ENCODE measurements at regions not wholly inside any gene's neighbourhood (a gene's known extent, or its start where the extent isn't known, plus 50 kb on each side); places are given as distances from the start of the nearest gene placed in this dataset.

DNA sequence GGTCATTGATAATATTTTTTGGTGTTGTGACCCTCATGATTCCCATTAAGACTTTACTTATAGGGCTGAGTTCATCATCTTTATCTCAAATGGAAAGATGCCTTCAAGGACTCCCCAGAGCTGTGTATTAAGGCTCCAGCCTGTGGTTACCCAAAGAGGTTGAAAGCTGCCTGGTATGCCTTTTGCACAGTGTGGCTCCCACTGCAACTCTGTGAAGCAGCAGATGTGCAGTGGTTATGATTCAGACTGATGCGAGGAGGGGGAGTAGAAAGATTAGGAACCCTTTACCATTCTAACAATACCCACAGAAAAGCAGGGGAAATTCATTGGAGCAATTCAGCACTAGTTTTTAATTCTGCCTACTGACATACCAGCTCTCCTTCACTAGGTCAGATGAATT lies 560.0 kb downstream of the INSC start:
- no peak overlapping the region for H3K4ac ChIP-seq (ENCODE audit: low read depth, low read length)
- no peak overlapping the region for H3K14ac ChIP-seq (ENCODE audit: insufficient read depth, low read length)
- no peak overlapping the region for H3T11ph ChIP-seq (ENCODE audit: low read length)
- H3K9me3 ChIP-seq (ENCODE audit: control insufficient read depth, low read depth, low read length) = no peaks in the 10 kb centered on the region
- no peaks in the 10 kb centered on the region for H3K4me1 ChIP-seq (ENCODE audit: insufficient read depth, low read length)
- no peak overlapping the region for H2BK120ac ChIP-seq (ENCODE audit: low read depth, low read length, poor library complexity, severe bottlenecking)
- H2BK5ac ChIP-seq (ENCODE audit: insufficient read length, low read length) = no peak overlapping the region
- H3K27me3 ChIP-seq (ENCODE audit: insufficient read depth, low read length) = no peaks in the 10 kb centered on the region
- no peak overlapping the region for H3K4me3 Mint-ChIP-seq
- H3K9ac ChIP-seq (ENCODE audit: extremely low read depth, insufficient read length, low read length) = no peak overlapping the region
- H3K23ac ChIP-seq (ENCODE audit: insufficient read length, low read depth, low read length) = no peak overlapping the region
- no peak overlapping the region for H2AK5ac ChIP-seq (ENCODE audit: insufficient read length, low read length)
- peaks cover 4 to 26% (median 10%) of the 10 kb centered on the region in 3 experiments; a peak in 6 of 7 replicates for H3K36me3 Mint-ChIP-seq (ENCODE audit: insufficient read depth in 1 of 3, low read depth in 3 of 3)
- no peaks in the 10 kb centered on the region for H3K79me1 ChIP-seq (ENCODE audit: insufficient read depth, low read depth, low read length, poor library complexity, severe bottlenecking)
- H3K27me3 Mint-ChIP-seq (ENCODE audit: low read depth) = no peaks in the 10 kb centered on the region; the same call in 1 of the 2 replicates
- H3K79me2 ChIP-seq (ENCODE audit: insufficient read depth, low read length) = no peaks in the 10 kb centered on the region
- no peak overlapping the region for H4K8ac ChIP-seq (replicated peaks; ENCODE audit: insufficient read length, low read depth, low read length)
- no peak for DNase-seq
- no peak overlapping the region for H2BK12ac ChIP-seq (ENCODE audit: insufficient read length, low read depth, low read length)
- H3K27ac Mint-ChIP-seq = no peak overlapping the region
- H3K23me2 ChIP-seq (ENCODE audit: insufficient read length, low read depth, low read length, poor library complexity, severe bottlenecking) = no peaks in the 10 kb centered on the region
- H2BK20ac ChIP-seq (ENCODE audit: low read depth, low read length, poor library complexity, severe bottlenecking) = no peak overlapping the region
- TF ChIP-seq, protein P1, sequence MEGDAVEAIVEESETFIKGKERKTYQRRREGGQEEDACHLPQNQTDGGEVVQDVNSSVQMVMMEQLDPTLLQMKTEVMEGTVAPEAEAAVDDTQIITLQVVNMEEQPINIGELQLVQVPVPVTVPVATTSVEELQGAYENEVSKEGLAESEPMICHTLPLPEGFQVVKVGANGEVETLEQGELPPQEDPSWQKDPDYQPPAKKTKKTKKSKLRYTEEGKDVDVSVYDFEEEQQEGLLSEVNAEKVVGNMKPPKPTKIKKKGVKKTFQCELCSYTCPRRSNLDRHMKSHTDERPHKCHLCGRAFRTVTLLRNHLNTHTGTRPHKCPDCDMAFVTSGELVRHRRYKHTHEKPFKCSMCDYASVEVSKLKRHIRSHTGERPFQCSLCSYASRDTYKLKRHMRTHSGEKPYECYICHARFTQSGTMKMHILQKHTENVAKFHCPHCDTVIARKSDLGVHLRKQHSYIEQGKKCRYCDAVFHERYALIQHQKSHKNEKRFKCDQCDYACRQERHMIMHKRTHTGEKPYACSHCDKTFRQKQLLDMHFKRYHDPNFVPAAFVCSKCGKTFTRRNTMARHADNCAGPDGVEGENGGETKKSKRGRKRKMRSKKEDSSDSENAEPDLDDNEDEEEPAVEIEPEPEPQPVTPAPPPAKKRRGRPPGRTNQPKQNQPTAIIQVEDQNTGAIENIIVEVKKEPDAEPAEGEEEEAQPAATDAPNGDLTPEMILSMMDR (conservative IDR thresholded peaks at IDR 0.05) = no peak
- H3K9me3 Mint-ChIP-seq = peaks cover 25 to 31% of the 10 kb centered on the region in 2 experiments
- H4K5ac ChIP-seq (ENCODE audit: insufficient read length, low read depth, low read length) = no peak overlapping the region
- H4K91ac ChIP-seq (ENCODE audit: insufficient read length, low read depth, low read length) = no peak overlapping the region
- no peak overlapping the region for H2AFZ ChIP-seq (ENCODE audit: low read length)
- no peak overlapping the region for H2BK15ac ChIP-seq (ENCODE audit: low read depth, low read length)
- no peak overlapping the region for H3K18ac ChIP-seq (ENCODE audit: insufficient read length, low read depth, low read length)
- H3K56ac ChIP-seq (ENCODE audit: insufficient read length, low read depth, low read length) = no peak overlapping the region
- H3K4me2 ChIP-seq (ENCODE audit: insufficient read depth, insufficient read length, low read length) = no peak overlapping the region
- no CpG with 5 or more reads among the region's 1 CpG for WGBS (ENCODE audit: extremely low coverage, insufficient read length, low lambda C conversion rate)
- no peaks in the 10 kb centered on the region for H4K20me1 ChIP-seq (ENCODE audit: control insufficient read depth, insufficient read depth, insufficient read length)
- H3K4me1 Mint-ChIP-seq = no peaks in the 10 kb centered on the region; a peak in 1 of 4 replicates
- no peak overlapping the region for H3K27ac ChIP-seq (ENCODE audit: insufficient read length, low read depth, low read length)

All from H9 (cell line).